ENCODE measurements at regions not wholly inside any gene's neighbourhood (a gene's known extent, or its start where the extent isn't known, plus 50 kb on each side); places are given as distances from the start of the nearest gene placed in this dataset.

DNA sequence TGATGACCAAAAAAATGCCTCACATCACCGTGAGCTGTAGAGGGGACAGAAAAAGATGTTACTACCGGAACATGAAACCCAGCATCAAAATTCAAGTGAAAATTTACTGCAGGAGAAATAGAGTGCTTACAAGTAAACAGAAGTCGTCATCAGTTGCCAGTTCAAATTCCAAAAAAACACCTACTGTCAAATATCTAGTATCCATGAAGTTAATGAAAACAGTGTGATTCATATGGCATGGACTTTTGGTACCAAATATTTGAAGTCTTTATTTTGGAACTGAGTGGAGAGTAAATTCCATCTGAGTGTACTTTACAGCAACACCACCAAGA lies 388.9 kb upstream of the SPOCK3 start:
- no peak for FAIRE-seq
- TF ChIP-seq, protein P1, sequence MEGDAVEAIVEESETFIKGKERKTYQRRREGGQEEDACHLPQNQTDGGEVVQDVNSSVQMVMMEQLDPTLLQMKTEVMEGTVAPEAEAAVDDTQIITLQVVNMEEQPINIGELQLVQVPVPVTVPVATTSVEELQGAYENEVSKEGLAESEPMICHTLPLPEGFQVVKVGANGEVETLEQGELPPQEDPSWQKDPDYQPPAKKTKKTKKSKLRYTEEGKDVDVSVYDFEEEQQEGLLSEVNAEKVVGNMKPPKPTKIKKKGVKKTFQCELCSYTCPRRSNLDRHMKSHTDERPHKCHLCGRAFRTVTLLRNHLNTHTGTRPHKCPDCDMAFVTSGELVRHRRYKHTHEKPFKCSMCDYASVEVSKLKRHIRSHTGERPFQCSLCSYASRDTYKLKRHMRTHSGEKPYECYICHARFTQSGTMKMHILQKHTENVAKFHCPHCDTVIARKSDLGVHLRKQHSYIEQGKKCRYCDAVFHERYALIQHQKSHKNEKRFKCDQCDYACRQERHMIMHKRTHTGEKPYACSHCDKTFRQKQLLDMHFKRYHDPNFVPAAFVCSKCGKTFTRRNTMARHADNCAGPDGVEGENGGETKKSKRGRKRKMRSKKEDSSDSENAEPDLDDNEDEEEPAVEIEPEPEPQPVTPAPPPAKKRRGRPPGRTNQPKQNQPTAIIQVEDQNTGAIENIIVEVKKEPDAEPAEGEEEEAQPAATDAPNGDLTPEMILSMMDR (IDR thresholded peaks at IDR 0.05; ENCODE audit: insufficient read depth, low read length, severe bottlenecking): no peak
- no peak for DNase-seq (ENCODE audit: low read depth)
- no peak overlapping the region for H3K4me3 ChIP-seq (ENCODE audit: low read depth, low read length)
- H3K36me3 ChIP-seq (ENCODE audit: control insufficient read depth, insufficient read depth, low read length): no peaks in the 10 kb centered on the region
- H3K27me3 ChIP-seq (ENCODE audit: control insufficient read depth, insufficient read depth, low read length): no peaks in the 10 kb centered on the region

DNA sequence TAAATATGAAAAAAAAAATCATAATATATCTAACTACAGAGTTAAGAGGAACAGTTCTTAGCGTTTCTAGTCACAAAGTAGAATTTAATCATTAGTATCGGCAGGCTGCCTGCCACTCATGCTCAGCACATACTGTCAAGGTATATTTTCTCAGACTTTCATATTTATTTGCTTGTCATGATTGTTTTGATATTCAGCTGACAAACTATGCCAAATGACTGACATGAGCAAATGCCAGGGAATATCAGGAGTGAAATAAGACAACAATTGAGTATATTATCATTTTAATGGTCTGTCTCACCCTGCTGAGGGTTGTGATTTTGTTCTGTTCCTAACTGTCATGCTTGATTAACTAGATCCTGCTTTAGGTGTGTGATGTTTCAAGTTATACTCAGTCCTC lies 395.0 kb upstream of the SPOCK3 start:
- no peaks in the 10 kb centered on the region for H3K36me3 ChIP-seq (ENCODE audit: control insufficient read depth, insufficient read depth, low read length)
- H3K4me3 ChIP-seq (ENCODE audit: low read depth, low read length): no peak overlapping the region
- H3K27me3 ChIP-seq (ENCODE audit: control insufficient read depth, insufficient read depth, low read length): no peaks in the 10 kb centered on the region
- TF ChIP-seq, protein P1 (IDR thresholded peaks at IDR 0.05; ENCODE audit: insufficient read depth, low read length, severe bottlenecking): no peak
- no peak for FAIRE-seq
- DNase-seq (ENCODE audit: low read depth): no peak

DNA sequence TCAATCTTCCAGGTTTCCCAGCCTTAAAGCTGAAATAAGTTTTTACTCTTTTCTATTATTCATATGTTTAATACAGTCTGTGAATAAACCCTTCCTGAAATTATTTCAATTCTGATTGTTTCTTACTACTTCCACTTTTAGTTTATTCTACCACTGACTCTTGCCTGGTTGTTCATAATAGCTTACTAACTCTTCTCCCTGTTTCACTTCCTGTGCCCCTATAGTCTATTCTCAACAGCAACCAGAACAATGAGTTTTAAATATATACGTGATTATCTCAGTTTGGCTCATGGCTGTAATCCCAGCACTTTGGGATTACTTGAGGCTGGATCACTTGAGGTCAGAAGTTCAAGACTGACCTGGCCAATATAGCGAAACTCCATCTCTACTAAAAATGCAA lies 408.0 kb upstream of the SPOCK3 start:
- H3K36me3 ChIP-seq (ENCODE audit: control insufficient read depth, insufficient read depth, low read length): no peaks in the 10 kb centered on the region
- no peak for FAIRE-seq
- H3K4me3 ChIP-seq (ENCODE audit: low read depth, low read length): no peak overlapping the region
- no peak for DNase-seq (ENCODE audit: low read depth)
- TF ChIP-seq, protein P1 (IDR thresholded peaks at IDR 0.05; ENCODE audit: insufficient read depth, low read length, severe bottlenecking): no peak
- H3K27me3 ChIP-seq (ENCODE audit: control insufficient read depth, insufficient read depth, low read length): no peaks in the 10 kb centered on the region

DNA sequence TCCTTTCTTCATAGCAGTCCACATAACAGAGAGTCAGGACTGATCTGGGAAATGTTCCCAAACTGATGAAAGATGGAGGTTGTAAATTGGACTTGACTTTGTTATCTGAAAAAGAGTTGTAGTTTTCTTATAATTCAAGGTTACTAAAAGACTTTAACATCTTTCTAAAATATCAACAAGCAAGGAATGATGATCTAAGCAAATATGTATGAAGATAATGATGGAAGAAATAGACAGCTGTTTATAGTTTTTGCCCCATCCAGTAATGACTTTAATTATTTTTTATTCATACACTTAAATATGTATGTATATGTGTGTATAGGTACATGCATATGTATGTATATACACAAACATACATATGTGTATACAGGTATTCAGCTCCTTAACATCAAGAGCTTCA lies 411.1 kb upstream of the SPOCK3 start:
- FAIRE-seq (no peak), DNase-seq (ENCODE audit: low read depth) (no peak)
- TF ChIP-seq, protein P1 (IDR thresholded peaks at IDR 0.05; ENCODE audit: insufficient read depth, low read length, severe bottlenecking): no peak
- Histone ChIP-seq H3K27me3 (ENCODE audit: control insufficient read depth, insufficient read depth, low read length) (no peaks in the 10 kb centered on the region), H3K36me3 (ENCODE audit: control insufficient read depth, insufficient read depth, low read length) (no peaks in the 10 kb centered on the region), H3K4me3 (ENCODE audit: low read depth, low read length) (no peak overlapping the region)

DNA sequence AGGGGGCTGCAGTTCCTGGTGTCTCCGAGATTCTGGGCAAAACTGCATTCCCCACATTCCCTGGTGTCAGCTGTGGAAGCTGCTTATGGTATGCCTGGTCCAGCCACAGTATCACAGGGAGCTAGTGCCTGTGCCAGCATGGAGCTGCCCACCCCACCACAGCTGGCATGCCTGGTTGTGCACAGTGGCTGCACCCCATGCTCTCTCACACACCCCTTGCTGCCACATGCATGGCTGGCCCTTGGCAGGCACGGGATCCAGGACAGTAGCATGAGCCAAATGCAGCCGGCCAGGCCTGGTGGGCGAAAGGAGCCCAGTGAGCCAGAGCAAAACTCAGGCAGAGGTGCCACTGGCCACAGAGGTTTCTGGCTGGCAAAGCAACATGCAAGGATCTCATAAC lies 418.0 kb upstream of the SPOCK3 start:
- Histone ChIP-seq H3K36me3 (ENCODE audit: control insufficient read depth, insufficient read depth, low read length) (no peaks in the 10 kb centered on the region), H3K4me3 (ENCODE audit: low read depth, low read length) (no peak overlapping the region), H3K27me3 (ENCODE audit: control insufficient read depth, insufficient read depth, low read length) (no peaks in the 10 kb centered on the region)
- no peak for DNase-seq (ENCODE audit: low read depth)
- FAIRE-seq: no peak
- TF ChIP-seq, protein P1 (IDR thresholded peaks at IDR 0.05; ENCODE audit: insufficient read depth, low read length, severe bottlenecking): no peak

DNA sequence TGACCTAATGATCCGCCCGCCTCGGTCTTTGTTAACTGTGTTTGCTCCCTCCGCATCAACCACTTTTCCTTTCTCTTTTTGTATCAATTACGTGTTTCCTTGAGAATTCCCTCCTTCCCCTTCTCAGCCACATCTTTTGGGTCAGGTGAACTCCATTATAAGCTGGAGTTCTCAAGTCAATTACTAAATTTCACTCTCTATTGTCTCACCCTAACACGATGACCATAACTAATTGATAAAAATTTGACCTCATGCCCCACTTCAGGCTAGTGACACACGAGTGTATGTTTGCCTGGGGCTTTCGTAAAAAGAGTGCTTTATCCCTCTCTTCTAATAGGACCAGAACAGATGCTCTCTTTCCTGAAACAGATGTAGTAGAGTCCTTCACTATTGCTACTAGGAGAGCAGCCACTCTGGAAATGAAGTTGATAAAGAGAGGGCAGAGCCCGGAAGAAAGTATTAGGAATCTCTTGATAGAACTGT lies 403.6 kb upstream of the ANXA10 start:
- H3K36me3 ChIP-seq (ENCODE audit: control insufficient read depth, insufficient read depth, low read length): no peaks in the 10 kb centered on the region
- TF ChIP-seq, protein P1 (IDR thresholded peaks at IDR 0.05; ENCODE audit: insufficient read depth, low read length, severe bottlenecking): no peak
- FAIRE-seq: no peak
- no peak overlapping the region for H3K4me3 ChIP-seq (ENCODE audit: low read depth, low read length)
- H3K27me3 ChIP-seq (ENCODE audit: control insufficient read depth, insufficient read depth, low read length): no peaks in the 10 kb centered on the region
- DNase-seq (ENCODE audit: low read depth): no peak
